ENCODE measurements at regions not wholly inside any gene's neighbourhood (a gene's known extent, or its start where the extent isn't known, plus 50 kb on each side); places are given as distances from the start of the nearest gene placed in this dataset.

DNA sequence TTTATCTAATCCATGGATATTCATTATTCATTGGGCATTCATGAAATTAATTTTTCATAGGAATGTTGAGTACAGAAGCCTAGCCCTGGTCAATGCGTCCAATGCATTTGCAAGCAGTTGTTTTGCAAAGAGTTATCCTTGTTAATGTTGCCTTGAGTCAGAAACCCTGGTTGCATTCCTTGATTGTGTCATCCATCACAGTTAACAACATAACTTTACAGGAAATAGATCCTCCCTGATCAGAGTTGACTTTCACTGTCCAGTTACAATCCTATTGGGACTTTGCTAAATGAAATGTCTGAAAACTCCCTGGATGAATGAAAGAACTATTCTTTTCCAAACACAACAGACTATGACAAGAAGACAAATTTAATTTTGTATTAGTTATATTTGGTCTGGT lies 924.3 kb upstream of the SLIT2 start:
- peak; percentile 26 for DNase-seq (ENCODE audit: low read depth)

DNA sequence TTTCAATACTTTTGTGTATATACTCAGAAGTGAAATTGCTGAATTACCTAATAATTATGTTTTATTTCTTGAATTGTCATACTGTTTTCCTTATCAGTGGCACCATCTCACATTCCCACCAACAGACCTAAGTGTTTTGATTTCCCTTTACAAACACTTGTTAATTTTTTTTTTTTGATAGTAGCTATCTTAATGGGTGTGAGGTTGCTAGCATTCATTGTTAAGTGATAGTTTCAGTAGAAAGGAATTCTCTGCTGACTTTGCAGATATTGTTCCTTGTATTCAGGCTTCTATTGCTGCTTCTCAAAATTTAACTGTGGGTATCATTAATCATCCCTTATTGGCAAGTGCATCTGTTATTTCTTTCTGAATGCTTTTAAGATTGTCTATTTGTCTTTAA lies 927.5 kb upstream of the SLIT2 start:
- no peak for DNase-seq (ENCODE audit: low read depth)

DNA sequence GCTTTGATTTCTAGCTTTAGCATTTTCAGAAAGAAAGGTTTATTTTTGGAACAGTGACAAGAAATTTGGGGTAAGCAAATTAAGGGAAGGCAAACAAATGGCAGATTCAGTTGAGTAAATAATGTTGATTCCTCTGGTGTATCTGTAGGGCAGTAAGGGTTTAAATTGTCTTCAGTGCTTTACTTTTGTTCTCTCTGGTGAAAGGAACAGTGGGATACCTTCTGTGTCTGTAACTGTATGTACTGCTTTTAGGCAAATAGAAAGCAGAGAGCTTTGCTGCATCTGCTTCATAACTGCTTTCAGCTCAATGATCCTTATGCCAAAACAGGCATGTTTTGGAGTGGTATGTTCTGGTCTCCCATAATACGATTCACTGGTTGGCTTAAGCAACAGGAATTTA lies 932.1 kb upstream of the SLIT2 start:
- no peak for DNase-seq (ENCODE audit: low read depth)

DNA sequence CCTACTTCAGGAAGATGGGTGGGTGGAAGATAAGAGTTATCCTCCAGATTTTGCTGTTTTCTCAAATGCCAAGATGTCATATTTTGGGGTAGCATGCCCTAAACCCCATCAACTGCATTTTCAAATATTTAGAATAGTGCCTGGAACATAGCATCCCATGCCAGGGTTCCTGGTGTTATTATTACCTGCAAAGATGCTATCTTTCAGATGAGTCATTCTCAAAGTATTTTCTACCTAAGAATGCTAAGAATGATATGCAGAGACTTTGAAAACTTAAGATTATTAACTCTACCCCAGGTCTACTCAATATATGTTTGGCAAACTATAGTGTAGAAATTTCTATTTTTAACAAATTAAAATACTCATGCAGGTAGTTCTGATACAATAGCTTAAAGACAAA lies 934.3 kb upstream of the SLIT2 start:
- DNase-seq (ENCODE audit: low read depth): no peak

DNA sequence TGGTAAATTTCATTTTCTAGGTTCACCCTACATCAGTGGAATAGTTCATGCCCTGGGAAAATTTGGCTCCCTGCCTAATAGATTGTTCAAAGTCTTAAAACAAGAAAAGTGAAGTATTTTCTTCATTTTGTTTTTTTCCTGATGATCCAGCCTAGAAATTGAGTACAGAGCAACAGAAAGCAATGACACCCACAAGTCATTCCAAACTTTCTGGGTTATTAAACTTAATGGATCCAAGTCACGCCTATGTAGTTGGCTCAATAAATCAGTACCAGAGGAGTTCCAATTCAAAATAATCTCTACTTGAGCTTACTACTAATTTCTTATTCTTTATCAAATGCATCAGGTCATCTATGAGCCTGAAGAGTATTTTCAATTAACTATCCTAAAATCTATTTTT lies 937.6 kb upstream of the SLIT2 start:
- no peak for DNase-seq (ENCODE audit: low read depth)

DNA sequence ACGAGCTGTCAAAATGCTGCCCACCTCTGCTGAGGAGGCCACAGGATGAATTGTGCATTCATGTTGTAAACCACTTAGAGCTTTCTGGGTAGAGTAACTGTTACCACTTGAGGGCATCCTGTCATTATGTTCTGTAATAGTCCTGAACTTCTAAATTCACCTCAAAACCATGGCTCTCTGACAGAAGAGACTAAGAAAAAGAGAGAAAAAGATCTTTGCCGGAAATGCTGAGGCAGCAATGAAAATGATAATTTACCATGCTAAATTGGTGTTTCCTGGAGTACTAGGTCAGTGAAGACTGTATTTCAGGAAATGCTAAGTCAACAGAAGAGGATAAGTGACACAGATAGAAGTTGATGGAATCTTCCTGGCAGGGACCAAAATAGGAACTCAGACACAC lies 942.3 kb upstream of the SLIT2 start:
- DNase-seq (ENCODE audit: low read depth): peak; percentile 70

DNA sequence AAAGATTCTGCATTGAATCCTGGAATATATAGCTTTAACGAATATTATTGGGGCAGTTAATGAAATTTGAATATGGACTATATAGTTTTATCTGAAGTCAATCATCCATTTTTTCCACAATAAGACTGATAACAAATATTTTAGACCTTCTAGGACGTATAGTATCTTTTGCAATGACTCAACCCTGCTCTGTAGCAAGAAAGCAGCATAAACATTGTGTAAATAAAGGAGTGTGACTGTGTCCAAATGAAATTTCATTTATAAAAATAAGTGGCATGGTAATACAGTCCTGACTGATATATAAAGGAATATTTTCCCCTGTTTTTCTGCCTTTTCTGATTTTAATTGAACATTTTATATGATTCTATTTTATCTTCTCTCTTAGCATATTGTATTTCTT lies 947.7 kb upstream of the SLIT2 start:
- DNase-seq (ENCODE audit: low read depth): peak; percentile 48

DNA sequence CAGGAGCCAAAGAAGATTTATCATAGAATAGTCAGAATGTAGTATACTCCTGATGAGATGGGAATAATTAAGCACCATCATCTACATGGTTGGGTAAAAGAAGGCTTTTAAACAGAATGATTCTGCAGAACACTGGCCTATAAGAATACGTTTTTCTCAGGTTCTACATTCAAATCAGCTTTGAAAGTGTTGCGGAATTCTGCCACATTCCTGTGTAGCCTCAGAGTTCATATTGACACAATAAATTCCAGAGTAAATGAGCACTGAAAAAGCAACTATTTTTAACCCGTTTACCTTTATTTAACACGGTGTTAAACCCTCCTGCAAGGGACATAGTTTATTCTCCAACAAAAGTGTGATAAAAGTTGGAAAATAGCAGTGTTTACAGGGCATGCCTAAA lies 950.2 kb upstream of the SLIT2 start:
- no peak for DNase-seq (ENCODE audit: low read depth)

DNA sequence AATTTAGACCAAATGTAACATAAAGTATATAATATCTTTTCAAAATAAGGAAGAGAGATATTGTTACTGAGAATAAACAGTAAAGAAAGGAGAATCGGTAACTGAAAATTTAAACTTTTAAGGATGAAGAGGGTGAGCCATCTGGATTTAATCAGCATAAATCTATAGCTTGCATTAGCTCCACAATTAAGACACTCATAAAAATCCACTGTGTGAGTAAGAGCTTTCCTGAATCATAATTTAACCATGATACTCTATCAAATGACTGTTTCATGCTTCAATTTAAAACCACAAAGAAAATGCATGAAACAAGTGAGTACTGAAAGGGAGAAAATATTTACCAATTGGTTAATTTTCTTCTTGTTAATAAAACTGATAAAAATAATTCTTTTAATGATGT lies 951.5 kb upstream of the SLIT2 start:
- peak; percentile 67 for DNase-seq (ENCODE audit: low read depth)

DNA sequence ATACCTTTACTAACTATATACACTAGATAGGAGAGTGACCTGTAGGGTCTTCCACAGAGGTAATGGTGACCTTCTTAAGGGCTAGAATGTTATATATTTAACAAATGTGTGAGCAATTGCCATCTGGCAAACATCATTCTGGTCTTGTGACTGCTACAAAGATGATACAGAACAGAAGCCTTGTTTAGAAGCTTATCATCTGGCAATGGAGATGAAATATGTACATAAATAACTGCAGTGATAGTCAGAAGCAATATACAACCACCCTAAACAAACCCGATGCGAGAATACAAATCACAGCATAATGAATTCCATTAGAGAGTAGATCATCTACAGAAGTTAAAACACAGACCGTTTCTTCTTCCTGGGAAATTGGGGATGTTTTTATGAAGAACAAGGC lies 952.7 kb upstream of the SLIT2 start:
- peak; percentile 40 for DNase-seq (ENCODE audit: low read depth)

DNA sequence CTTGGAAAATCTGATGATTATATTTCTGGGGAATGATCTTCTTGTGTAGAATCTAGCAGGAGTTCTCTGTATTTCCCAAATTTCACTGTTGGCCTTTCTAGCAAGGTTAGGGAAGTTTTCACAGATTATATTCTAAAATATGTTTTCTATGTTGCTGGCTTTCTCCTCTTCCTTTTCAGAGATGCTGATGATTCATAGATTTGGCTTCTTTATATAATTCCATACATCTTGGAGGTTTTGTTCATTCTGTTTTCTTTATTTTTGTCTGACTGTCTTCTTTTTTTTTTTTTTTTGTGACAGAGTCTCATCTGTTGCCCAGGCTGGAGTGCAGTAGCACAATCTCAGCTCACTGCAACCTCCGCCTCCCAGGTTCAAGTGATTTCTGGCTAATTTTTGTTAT lies 957.9 kb upstream of the SLIT2 start:
- DNase-seq (ENCODE audit: low read depth): no peak

DNA sequence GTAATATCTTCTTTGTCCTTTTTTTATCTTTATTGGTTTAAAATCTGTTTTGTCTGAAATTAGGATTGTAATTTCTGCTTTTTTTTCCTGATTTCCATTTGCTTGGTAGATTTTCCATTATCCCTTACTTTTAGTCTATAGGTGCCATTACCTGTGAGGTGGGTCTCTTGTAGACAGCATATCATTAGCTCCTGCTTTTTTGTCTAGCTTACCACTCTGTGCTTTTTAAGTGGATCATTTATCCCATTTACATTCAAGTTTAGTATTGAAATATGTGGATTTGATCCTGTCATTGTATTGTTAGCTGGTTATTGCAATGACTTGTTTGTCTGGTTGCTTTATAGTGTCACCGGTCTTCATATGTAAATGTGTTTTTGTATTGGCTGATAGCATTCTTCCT lies 958.6 kb upstream of the SLIT2 start:
- no peak for DNase-seq (ENCODE audit: low read depth)

DNA sequence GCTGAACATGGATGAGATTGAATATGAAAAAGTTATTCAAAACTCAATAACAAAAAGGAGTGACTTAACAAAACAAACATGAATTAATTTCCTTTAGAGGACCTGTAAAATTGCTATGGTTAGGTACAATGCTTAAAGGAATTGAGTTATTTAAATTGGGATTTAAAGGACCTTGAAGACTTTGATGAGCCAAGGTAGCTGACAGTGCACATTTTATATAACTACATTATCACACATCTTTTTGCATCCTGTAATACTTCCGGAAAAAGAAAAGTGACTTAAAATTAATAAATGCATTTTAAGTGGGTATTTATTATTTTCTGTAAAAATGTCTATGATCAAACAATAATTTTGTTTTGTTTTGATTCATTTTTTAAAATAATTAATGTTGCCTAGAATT lies 964.8 kb upstream of the SLIT2 start:
- no peak for DNase-seq (ENCODE audit: low read depth)

DNA sequence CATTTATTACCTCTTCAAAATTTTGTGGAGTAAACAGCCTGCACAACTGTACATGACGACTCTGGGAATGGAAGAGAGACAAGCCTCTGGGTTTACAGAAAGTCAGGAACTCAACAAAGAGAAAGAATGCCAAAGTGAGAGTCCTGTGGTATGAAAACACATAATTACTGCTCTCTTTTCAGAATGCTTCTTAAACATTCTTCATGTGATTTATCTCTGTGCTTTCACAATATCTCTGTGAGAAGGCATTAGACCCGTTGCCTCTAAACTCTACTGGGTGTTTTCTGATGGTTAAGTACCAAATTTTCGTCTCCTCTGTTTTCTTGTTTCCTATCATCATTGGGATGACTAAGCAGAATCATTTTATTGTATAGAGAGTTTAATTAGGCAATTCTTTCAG lies 966.6 kb upstream of the SLIT2 start:
- DNase-seq (ENCODE audit: low read depth): no peak

DNA sequence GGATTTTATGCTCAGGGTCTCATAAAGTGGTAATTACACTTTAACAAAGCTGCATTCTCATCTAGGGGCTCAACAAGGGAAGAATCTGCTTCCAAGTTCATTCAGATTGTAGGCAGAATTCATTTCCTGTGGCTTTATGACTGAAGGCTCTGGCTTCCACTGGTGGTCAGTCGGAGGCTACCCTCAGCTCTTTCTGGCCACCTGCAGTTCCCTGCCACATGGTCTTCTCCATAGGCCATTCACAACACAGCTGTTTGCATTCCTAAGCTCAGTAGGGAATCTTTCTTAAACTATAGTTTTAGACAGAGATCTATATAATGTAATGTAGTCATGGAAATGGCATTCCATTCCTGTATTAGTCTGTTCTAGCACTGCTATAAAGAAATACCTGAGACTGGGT lies 973.0 kb upstream of the SLIT2 start:
- DNase-seq (ENCODE audit: low read depth): no peak

DNA sequence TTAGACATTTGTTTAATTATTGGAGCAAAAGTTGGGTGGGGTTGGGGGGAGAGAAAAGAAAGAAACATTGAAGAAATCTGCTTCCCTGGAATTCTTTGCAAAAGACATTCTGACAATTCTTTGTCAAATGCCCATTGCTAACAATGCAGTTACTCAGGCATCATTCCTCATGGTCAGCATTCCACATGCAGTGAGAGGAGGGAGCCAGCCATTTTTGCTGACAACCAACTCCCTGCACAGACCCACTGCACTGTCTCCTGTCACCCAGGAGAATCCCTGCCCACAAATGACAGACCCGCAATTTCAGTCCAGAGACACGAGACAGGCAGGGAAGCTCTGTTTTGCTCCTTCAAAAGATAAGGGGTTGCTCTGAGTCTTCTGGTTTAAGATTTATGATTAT lies 985.1 kb upstream of the SLIT2 start:
- DNase-seq (ENCODE audit: low read depth): no peak

DNA sequence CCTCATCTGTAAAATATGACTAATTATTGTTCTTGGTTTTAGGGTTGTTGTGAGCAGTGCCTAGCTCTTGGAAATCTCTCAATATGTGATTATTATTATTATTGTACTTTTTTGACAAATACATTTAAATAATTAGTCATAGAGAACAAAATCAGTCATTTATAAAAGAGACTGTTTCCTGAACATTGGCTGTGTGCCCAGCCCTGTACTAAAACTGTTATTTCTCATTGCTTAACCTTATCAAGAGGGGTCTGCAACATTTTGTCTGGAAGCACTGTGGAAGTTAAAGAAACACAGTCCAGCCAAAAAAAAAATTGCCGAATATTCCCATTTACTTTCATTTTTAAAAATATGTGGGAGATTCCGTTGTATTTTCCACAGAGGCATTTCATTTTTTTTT lies 989.2 kb upstream of the SLIT2 start:
- DNase-seq (ENCODE audit: low read depth): no peak

DNA sequence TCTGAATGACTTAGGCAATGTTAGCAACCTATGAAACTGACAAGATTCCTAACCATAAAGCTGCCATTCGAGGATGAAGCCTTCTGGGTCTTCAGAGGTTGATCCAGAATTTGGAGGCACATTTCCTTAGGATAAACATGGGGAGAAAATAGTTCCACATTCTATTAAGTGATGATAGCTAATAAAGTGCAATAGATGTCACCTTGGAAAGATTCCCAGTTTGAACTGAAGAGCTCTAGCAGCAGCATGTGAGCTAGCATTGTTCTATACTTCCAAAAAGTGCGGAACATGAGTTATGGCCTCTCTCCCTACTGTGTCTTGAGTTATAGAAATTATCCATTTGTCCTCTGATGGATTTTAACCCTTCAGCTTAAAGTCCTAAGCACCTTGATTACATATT lies 991.4 kb upstream of the SLIT2 start:
- no peak for DNase-seq (ENCODE audit: low read depth)

DNA sequence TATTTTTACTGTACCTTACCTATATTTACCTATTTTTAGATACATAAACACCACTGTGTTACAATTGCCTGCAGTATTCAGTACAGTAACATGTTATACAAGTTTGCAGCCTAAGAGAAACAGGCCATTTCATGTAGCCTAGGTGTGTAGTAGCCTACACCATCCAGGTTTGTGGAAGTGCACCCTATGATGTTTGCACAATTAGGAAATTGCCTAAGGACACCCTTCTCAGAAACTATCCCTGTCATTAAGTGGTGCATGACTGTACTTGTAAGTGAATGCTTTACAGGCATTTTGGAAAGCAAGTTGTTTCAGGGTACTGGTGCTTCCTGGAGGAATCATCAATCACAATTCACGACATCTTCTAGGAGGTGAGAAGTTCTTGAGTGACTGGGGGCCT lies 991.8 kb upstream of the SLIT2 start:
- DNase-seq (ENCODE audit: low read depth): no peak

DNA sequence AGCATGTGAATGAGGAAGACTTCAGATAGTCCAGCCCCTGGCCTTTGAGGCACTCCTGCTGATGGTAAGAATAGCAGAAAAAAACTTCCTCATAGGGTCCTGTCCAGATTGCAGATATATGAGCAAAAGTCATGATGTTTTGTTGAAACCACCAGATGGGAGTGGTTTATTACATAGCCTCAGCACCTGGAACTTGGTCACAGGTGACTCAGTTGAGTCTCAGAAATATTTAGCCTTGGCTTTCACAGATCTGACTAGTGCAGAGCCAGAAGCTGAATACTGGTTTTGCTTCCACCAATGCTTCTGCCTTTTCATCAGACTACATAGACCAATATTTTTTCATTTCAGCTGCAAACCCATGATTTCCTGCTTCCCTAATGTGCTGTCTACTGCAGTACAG lies 994.9 kb upstream of the SLIT2 start:
- DNase-seq (ENCODE audit: low read depth): no peak

DNA sequence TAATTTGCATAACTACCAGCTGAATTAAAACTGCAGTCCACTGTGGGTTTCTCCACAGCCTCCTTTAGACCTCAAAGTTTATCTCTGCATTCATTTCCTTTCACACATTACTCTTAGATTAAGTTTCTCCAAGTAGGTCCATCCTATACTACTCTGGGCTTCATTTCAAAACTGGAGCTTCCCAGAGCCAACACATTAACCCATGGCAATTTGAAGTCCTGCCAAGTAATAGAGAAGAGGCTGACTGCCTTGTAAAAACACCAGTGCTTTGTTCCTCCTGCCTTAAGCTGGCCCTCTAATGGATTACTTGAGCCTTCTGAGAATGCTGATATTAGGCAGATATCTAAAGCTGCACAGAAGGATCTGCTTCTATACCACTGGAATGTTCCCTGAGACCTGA lies 997.2 kb upstream of the SLIT2 start:
- DNase-seq (ENCODE audit: low read depth): no peak

DNA sequence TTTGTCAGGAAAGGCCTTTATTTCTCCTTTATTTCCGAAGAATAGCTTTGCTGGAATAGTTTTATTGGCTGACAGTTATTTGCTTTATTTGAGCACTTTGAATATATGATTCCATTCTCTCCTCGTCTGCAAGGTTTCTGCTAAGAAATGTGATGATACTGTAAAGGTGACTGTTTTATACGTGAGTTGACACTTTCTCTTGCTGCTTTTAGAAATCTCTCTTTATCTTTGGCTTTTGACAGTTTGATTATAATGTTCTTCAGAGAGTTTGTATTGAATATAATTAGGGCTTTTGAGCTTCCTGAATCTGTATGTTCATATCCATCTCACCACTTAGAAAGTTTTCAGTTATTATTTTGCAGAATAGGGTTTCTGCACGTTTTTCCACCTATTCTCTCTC lies 1003.7 kb upstream of the SLIT2 start:
- DNase-seq (ENCODE audit: low read depth): no peak

DNA sequence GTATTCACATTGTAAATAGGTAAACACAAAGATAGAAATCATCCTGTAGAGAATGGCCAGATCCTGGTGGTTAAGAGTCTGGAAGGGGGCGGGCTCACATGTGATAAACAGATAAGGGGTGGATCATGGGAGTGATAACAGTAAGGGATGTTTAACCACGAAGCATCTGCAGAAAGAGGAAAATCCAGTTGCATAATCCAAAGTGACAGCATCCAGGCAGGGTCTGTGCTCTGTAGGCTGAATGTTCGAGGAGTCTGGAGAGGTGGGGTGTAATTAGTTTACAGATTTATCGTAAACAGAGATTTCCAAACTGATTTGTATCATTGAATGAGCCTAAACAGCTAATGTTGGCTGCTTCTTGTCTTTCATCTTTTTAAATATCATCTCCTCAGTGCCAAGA lies 1009.8 kb upstream of the SLIT2 start:
- no peak for DNase-seq (ENCODE audit: low read depth)

DNA sequence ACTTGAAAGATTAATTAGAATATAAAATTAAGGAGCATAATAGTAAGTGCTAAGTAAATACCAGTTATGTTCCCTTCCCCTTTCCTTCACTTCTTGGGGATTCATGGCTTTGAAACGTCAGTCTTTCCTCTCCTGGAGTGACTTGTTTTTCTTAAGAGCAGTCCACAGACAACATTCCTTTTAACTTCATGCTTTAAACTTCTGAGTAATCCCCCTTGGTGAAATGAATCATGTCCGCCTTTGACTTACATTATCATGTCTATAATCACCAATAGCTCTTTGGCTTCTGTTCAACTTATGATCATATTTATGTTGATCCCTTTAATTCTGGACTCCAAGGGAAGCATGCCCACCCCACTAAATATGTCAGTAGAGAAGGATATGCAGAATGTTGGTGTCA lies 1012.1 kb upstream of the SLIT2 start:
- DNase-seq (ENCODE audit: low read depth): peak; percentile 92

DNA sequence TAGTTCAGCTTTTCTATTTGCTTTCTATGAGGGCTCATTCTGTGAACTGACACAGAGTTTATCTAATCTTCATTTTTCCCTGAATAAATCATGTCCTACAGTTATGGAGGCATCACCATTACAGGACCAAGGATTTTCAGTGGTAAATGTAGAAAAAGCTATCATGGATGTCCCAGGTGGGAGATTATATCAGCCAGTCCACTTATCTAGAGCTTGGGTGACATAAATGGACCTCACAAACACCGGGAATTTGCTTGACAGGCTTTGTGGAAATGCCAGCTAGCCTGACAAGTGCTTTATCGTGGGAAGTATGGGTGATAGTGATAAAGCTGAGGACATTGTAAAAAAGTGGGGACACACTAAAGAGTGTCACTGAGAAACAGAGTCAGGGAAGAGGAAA lies 1015.2 kb upstream of the SLIT2 start:
- no peak for DNase-seq (ENCODE audit: low read depth)
